GM19438 (cell line): ENCODE measurements at regions not wholly inside any gene's neighbourhood (a gene's known extent, or its start where the extent isn't known, plus 50 kb on each side); places are given as distances from the start of the nearest gene placed in this dataset.
"Not testable (repeated sequence)": the region's sequence is repeated elsewhere in the genome, so short reads cannot be mapped to it uniquely, and the experiment has no call there.

Experiments
- ATAC-seq: cut with Tn5 transposase; IDR thresholded peaks from one replicate; pipeline ENCODE4 v1.9.1; 2021; ENCODE audit warnings: low read depth; ENCODE audit not compliant: unreplicated experiment

GRCh38 chr15:96969732-96970710 lies 639.5 kb downstream of the NR2F2 start:
- ATAC-seq = no peak

- no peak for ATAC-seq
Observed at GRCh38 chr15:96972201-96972600, 641.7 kb downstream of the NR2F2 start.

GRCh38 chr15:96974761-96975160 lies 644.3 kb downstream of the NR2F2 start:
- no peak for ATAC-seq

GRCh38 chr15:96977886-96978285 lies 647.4 kb downstream of the NR2F2 start:
- no peak for ATAC-seq

GRCh38 chr15:96978937-96979473 lies 648.5 kb downstream of the NR2F2 start:
- no peak for ATAC-seq

- not testable (repeated sequence) for ATAC-seq
Observed at GRCh38 chr15:96984121-96984671, 653.7 kb downstream of the NR2F2 start.

- ATAC-seq = no peak
Observed at GRCh38 chr15:96992817-96993216, 662.3 kb downstream of the NR2F2 start.

GRCh38 chr15:96997538-96997937 lies 667.0 kb downstream of the NR2F2 start:
- no peak for ATAC-seq

GRCh38 chr15:97009031-97009431 lies 678.5 kb downstream of the NR2F2 start:
- no peak for ATAC-seq

- no peak for ATAC-seq
Observed at GRCh38 chr15:97012986-97013385, 682.5 kb downstream of the NR2F2 start.

GRCh38 chr15:97013491-97013890 lies 683.0 kb downstream of the NR2F2 start:
- no peak for ATAC-seq

- ATAC-seq = no peak
Observed at GRCh38 chr15:97014001-97014400, 683.5 kb downstream of the NR2F2 start.

- ATAC-seq = no peak
Observed at GRCh38 chr15:97023488-97023844, 693.0 kb downstream of the NR2F2 start.

- no peak for ATAC-seq
Observed at GRCh38 chr15:97026781-97027180, 696.3 kb downstream of the NR2F2 start.

GRCh38 chr15:97027772-97028171 lies 697.3 kb downstream of the NR2F2 start:
- no peak for ATAC-seq

GRCh38 chr15:97030251-97030650 lies 699.8 kb downstream of the NR2F2 start:
- no peak for ATAC-seq

GRCh38 chr15:97036301-97036700 lies 705.8 kb downstream of the NR2F2 start:
- no peak for ATAC-seq

GRCh38 chr15:97037080-97037479 lies 706.6 kb downstream of the NR2F2 start:
- ATAC-seq = no peak

- ATAC-seq = no peak
Observed at GRCh38 chr15:97045666-97046421, 715.3 kb downstream of the NR2F2 start.

- ATAC-seq = no peak
Observed at GRCh38 chr15:97052513-97052912, 722.0 kb downstream of the NR2F2 start.

- no peak for ATAC-seq
Observed at GRCh38 chr15:97053635-97054034, 723.1 kb downstream of the NR2F2 start.
